ENCODE measurements at regions not wholly inside any gene's neighbourhood (a gene's known extent, or its start where the extent isn't known, plus 50 kb on each side); places are given as distances from the start of the nearest gene placed in this dataset.
A peak's percentile ranks its signal among the peaks of the same experiment; 100 is the strongest.
"Not testable (repeated sequence)": the region's sequence is repeated elsewhere in the genome, so short reads cannot be mapped to it uniquely, and the experiment has no call there.

GRCh38 chr4:116536024-116536423 is 549.4 kb downstream of the TRAM1L1 start:
- DNase-seq: not testable (repeated sequence)

GRCh38 chr4:116531870-116532269 is 553.5 kb downstream of the TRAM1L1 start:
- no peak for DNase-seq

GRCh38 chr4:116531026-116531425 is 554.4 kb downstream of the TRAM1L1 start:
- DNase-seq: no peak

- no peak for DNase-seq
Measured at GRCh38 chr4:116530048-116530447, 555.3 kb downstream of the TRAM1L1 start.

GRCh38 chr4:116529129-116529528 is 556.2 kb downstream of the TRAM1L1 start:
- no peak for DNase-seq

- DNase-seq: no peak
Measured at GRCh38 chr4:116522922-116523321, 562.5 kb downstream of the TRAM1L1 start.

GRCh38 chr4:116520886-116521285 is 564.5 kb downstream of the TRAM1L1 start:
- no peak for DNase-seq

GRCh38 chr4:116516711-116517110 is 568.7 kb downstream of the TRAM1L1 start:
- DNase-seq: no peak

GRCh38 chr4:116515959-116516358 is 569.4 kb downstream of the TRAM1L1 start:
- no peak for DNase-seq

- no peak for DNase-seq
Measured at GRCh38 chr4:116512552-116512951, 572.8 kb downstream of the TRAM1L1 start.

GRCh38 chr4:116501954-116502353 is 583.4 kb downstream of the TRAM1L1 start:
- no peak for DNase-seq

- no peak for DNase-seq
Measured at GRCh38 chr4:116500225-116500624, 585.2 kb downstream of the TRAM1L1 start.

- no peak for DNase-seq
Measured at GRCh38 chr4:116489739-116490138, 595.6 kb downstream of the TRAM1L1 start.

GRCh38 chr4:116486401-116486800 is 599.0 kb downstream of the TRAM1L1 start:
- DNase-seq: no peak

GRCh38 chr4:116480546-116480945 is 604.8 kb downstream of the TRAM1L1 start:
- no peak for DNase-seq

- DNase-seq: no peak
Measured at GRCh38 chr4:116478343-116478742, 607.0 kb downstream of the TRAM1L1 start.

GRCh38 chr4:116469582-116469981 is 615.8 kb downstream of the TRAM1L1 start:
- no peak for DNase-seq

GRCh38 chr4:116453127-116453526 is 632.2 kb downstream of the TRAM1L1 start:
- DNase-seq: no peak

- DNase-seq: no peak
Measured at GRCh38 chr4:116449764-116450163, 635.6 kb downstream of the TRAM1L1 start.

- no peak for DNase-seq
Measured at GRCh38 chr4:116444117-116444516, 641.3 kb downstream of the TRAM1L1 start.

- peak; percentile 1 for DNase-seq
Measured at GRCh38 chr4:116438981-116439729, 646.2 kb downstream of the TRAM1L1 start.

GRCh38 chr4:116438417-116438816 is 647.0 kb downstream of the TRAM1L1 start:
- DNase-seq: no peak

GRCh38 chr4:116427666-116428065 is 657.7 kb downstream of the TRAM1L1 start:
- DNase-seq: no peak

- no peak for DNase-seq
Measured at GRCh38 chr4:116413222-116413621, 672.2 kb downstream of the TRAM1L1 start.

- DNase-seq: no peak
Measured at GRCh38 chr4:116401293-116401692, 684.1 kb downstream of the TRAM1L1 start.

Measured in NCI-H524 treated with DMSO at 0.1 percent for 48 hours (cell line).